ENCODE measurements at regions not wholly inside any gene's neighbourhood (a gene's known extent, or its start where the extent isn't known, plus 50 kb on each side); places are given as distances from the start of the nearest gene placed in this dataset.

- DNase-seq (ENCODE audit: extremely low read depth, low read depth): no peak
Measured at GRCh38 chr21:24298040-24298439, 1309.2 kb downstream of the MRPL39 start.

GRCh38 chr21:24294171-24294570 lies 1313.1 kb downstream of the MRPL39 start:
- DNase-seq (ENCODE audit: extremely low read depth, low read depth): no peak

DNA sequence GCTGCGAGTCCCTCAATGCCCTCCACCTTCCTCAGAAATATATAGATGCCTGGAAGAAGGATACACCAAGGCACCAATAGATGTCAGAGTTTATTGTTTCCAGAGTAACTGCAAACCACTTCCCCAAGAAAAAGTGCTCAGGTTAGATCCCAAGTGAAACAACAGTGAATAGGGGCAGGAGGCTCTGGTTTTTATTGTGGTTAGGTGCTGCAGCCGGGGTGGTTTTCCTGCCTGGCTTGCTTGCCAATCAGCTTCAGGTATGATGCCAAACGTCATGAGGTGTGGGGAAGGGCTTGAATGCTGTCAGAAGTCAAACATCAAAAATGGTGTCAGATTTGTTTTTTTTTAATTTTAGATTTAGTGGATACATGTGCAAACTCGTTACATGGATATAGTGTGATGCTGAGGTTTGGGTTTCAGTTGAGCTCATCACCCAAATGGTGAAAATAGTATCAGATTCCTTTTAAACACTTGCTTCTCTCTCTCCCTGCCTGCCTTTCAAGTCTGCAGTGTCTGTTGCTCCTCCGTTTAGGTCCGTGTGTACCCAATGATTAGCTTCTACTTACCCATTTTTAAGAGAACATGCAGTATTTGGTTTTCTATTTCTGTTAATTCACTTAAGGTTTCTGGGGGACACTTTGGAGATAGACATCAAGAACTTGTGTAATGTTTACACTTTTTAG lies 1317.0 kb downstream of the MRPL39 start:
- DNase-seq (ENCODE audit: extremely low read depth, low read depth): no peak

DNA sequence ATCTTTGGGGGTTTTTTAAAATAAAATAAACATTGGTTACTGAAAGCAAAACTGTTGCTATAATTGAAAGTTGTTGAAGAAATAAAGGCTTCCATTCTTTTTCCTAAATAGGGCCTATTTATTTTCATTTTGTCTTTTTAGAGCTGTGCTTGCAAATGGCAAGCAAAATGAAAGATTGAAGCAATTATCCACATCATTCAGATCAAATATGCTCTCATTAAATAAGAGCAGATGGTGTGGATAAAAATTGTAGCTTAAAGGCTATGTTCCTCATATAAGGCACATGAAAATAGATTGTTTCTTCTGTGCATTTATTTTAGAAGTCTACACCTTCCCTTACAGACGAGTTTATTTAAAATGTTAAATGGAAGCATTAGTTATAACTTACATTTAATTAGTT lies 1317.7 kb downstream of the MRPL39 start:
- DNase-seq (ENCODE audit: extremely low read depth, low read depth): no peak

DNA sequence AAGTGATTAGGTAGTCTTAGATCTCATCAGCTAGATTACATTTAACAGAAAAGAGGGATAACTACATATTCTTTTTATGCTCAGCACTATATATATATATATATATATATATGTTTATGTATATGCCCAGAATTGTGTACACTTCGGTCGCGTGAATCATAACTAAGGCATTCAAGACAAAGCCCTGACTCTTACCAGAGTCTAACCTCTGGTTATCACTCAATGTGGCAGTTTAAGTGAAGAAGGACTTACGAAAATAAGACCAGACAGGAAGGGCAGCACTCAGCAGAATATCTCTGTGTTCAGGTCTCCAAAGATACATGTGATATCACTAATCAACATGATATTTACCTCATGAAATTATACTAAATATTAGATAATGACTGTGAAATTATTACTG lies 1326.7 kb downstream of the MRPL39 start:
- DNase-seq (ENCODE audit: extremely low read depth, low read depth): no peak

DNA sequence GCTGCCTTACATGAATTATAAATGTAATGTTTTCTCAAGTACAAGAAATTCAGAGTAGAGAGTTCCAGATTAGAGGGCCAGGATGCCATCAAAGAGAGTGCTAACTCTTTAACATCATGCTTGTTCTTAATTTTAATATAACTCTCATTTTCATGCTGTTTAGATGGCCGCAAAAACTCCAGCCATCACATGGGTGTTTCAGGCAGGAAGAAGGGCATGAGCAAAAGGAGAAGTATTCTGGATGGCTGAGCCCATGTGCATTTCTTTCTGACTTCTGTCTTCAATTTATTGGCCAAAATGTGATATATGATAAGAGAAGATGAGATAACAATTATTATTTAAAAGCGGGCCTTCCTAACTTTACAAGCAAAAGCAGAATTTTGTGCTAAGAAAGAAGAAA lies 1328.6 kb downstream of the MRPL39 start:
- no peak for DNase-seq (ENCODE audit: extremely low read depth, low read depth)

DNA sequence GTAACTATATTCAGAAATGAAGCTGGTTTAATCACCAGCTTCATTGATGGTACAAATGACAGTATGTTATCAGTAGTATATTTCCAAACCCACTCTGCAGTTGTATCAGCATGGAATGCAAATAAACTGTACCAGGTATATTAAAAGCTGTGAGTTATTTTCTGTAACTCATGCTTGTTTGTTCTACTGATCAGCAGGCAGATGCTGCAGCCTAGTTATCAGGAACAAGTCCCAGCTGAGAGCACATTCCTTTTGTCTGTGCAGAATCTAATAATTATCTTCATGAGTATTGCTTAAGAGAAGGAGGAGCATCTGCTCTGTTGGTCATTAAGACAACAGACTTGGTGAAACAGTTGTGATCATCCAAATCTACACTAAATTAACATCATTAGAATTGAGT lies 1331.1 kb downstream of the MRPL39 start:
- no peak for DNase-seq (ENCODE audit: extremely low read depth, low read depth)

DNA sequence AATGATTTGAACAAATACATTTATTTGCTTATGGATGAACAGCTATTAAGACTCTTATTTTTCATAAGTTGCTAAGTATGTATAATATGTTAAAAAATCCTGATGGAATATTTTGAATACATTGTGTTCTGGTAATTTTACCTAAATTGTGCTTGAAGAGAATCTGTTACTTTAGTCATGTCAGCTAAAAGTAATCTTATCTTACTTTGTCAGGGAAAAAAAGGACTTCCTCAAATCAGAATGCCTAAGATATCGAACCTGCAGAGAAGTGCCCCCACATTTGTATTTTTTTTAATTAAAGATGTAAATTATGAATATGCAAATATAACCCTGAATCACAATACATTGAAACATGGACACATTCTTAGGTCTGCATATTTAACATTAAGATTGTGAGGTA lies 1331.7 kb downstream of the MRPL39 start:
- DNase-seq (ENCODE audit: extremely low read depth, low read depth): no peak

DNA sequence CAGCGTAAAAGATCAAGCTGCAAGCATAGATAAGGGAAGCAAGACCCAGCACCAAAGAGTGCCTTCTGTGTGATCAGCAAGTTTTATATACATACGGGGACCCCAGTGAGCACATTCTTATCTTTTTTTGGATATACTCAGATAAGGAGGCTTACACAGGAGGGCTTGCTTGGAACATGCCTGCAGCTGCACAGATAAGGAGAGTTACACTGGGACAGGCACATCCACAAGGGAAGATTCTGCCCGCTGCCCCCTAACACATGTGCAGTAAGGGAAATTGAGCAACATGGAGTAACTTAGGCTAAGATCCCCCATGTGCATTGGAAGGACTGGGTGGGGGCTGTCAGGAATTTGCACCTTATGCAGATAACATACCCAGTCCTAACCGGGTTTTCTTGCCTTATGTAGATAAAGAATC lies 1334.8 kb downstream of the MRPL39 start:
- DNase-seq (ENCODE audit: extremely low read depth, low read depth): no peak

GRCh38 chr21:24265987-24266386 lies 1341.3 kb downstream of the MRPL39 start:
- no peak for DNase-seq (ENCODE audit: extremely low read depth, low read depth)

- no peak for DNase-seq (ENCODE audit: extremely low read depth, low read depth)
Measured at GRCh38 chr21:24260751-24261150, 1346.5 kb downstream of the MRPL39 start.

- no peak for DNase-seq (ENCODE audit: extremely low read depth, low read depth)
Measured at GRCh38 chr21:24259241-24259640, 1348.0 kb downstream of the MRPL39 start.

- DNase-seq (ENCODE audit: extremely low read depth, low read depth): no peak
Measured at GRCh38 chr21:24255591-24255990, 1351.7 kb downstream of the MRPL39 start.

DNA sequence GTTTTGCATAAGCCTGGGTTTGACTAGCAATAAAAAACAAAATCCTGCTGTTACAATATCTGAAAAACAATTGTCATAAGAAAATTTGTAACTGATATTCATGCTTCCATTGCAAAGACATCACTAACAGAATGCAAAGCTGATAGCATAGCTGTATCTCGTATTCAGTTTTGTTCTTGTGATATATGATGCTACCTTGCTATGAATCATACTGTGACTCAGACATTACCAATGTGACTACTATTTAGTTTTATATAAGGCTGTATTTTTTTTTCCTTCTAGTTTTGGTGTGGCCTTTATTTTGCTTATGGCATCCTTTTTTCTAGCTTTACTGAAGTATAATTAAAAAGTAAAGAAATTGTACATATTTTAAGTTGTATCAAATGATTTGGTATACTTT lies 1381.8 kb downstream of the MRPL39 start:
- DNase-seq (ENCODE audit: extremely low read depth, low read depth): no peak

DNA sequence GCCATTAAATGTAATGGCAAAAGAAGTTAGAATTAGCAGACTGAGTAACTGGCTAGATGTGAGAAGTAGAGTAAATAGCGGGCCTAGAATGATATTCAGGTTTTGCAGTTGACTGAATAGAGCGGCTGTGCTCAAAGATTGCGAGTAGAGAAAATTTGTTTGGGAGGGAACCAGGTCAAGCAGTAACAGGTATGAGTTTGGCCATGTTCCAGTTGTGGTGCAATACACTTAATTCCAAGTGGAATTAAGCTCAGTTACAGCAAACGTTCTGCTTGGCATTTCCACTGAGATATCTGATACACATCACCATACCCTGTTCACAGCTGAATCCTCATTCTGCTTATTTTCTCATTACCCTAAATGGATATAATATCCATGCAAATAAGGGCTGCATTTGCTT lies 1382.9 kb downstream of the MRPL39 start:
- no peak for DNase-seq (ENCODE audit: extremely low read depth, low read depth)

DNA sequence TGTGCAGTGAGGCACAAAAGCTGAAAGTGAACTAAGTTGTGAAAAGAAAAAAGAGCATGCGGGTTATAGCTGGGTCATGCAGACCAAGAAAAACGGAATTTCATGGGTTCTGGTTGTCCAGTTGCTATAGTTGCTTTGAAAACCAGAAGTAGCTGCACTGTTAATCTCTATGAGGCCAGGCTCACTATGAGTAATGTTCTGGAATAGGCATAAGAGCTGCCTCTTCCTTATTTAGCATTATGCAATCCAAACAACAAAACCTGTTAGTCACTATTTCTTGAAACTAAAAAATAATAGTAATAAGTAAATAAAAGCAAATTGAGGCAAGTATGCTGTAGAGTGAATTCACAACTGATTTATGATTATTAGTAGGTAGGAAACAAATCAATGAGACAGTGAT lies 1383.7 kb downstream of the MRPL39 start:
- no peak for DNase-seq (ENCODE audit: extremely low read depth, low read depth)

- DNase-seq (ENCODE audit: extremely low read depth, low read depth): no peak
Measured at GRCh38 chr21:24222676-24223075, 1384.6 kb downstream of the MRPL39 start.

- no peak for DNase-seq (ENCODE audit: extremely low read depth, low read depth)
Measured at GRCh38 chr21:24220446-24220845, 1386.8 kb downstream of the MRPL39 start.

- DNase-seq (ENCODE audit: extremely low read depth, low read depth): no peak
Measured at GRCh38 chr21:24217151-24217550, 1390.1 kb downstream of the MRPL39 start.

- no peak for DNase-seq (ENCODE audit: extremely low read depth, low read depth)
Measured at GRCh38 chr21:24210130-24210529, 1397.2 kb downstream of the MRPL39 start.

- DNase-seq (ENCODE audit: extremely low read depth, low read depth): no peak
Measured at GRCh38 chr21:24208562-24209260, 1398.6 kb downstream of the MRPL39 start.

- DNase-seq (ENCODE audit: extremely low read depth, low read depth): no peak
Measured at GRCh38 chr21:24205319-24205718, 1402.0 kb downstream of the MRPL39 start.

DNA sequence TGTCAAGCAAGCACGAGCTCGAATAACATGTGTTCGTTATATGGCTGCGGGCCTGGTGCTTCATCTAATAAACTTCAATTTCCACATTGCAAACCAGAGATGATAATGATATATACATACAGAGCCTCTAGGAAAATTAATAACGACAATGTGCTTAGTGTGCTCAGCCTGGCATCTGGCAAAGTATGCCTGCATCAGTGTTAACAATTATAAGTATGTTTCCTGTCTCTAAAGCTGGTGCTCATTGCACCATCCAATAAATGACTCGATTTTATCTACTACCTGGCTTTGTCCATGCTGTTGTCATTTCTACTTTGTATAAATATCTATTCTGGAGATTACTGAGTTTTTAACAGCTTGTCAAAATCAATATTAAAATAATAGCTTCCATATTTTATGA lies 1402.6 kb downstream of the MRPL39 start:
- DNase-seq (ENCODE audit: extremely low read depth, low read depth): no peak
